Astrocyte (in vitro differentiated cells and primary cell): ENCODE measurements at regions not wholly inside any gene's neighbourhood (a gene's known extent, or its start where the extent isn't known, plus 50 kb on each side); places are given as distances from the start of the nearest gene placed in this dataset.
"Not testable (repeated sequence)": the region's sequence is repeated elsewhere in the genome, so short reads cannot be mapped to it uniquely, and the experiment has no call there.

Experiments
- DNase-seq: peaks from one replicate; pipeline ENCODE4 v3.0.0-alpha.2; 2010; ENCODE audit warnings: low read depth
- FAIRE-seq: peaks from 2 replicates; lab custom pipeline; 2011; peaks lifted over from hg19 to GRCh38; lab: Jason Lieb, UNC
- H2AFZ ChIP-seq: 2 replicates; pipeline ENCODE4 v1.6.0; 2012; ENCODE audit warnings: low read depth, low read length, inconsistent platforms
- H3K27ac ChIP-seq: 2 replicates; pipeline ENCODE4 v1.5.1; 2011; ENCODE audit warnings: low read depth, low read length, inconsistent platforms
- H3K27me3 ChIP-seq: 2 replicates; pipeline ENCODE4 v1.6.0; 2011; ENCODE audit warnings: low read length, inconsistent platforms; ENCODE audit not compliant: insufficient read depth
- H3K36me3 ChIP-seq: 2 replicates; pipeline ENCODE4 v1.5.1; 2011; ENCODE audit warnings: low read length, inconsistent platforms; ENCODE audit not compliant: insufficient read depth
- H3K4me1 ChIP-seq: 2 replicates; pipeline ENCODE4 v1.5.1; 2011; ENCODE audit warnings: low read length, inconsistent platforms; ENCODE audit not compliant: insufficient read depth
- H3K4me2 ChIP-seq: 2 replicates; pipeline ENCODE4 v1.6.0; 2012; ENCODE audit warnings: low read length, inconsistent platforms
- H3K4me3 ChIP-seq: 2 replicates; pipeline ENCODE4 v1.5.1; 2011; ENCODE audit warnings: low read depth, mild to moderate bottlenecking, low read length, inconsistent platforms; ENCODE audit not compliant: insufficient read depth
- H3K79me2 ChIP-seq: 2 replicates; pipeline ENCODE4 v1.6.0; 2012; ENCODE audit warnings: mild to moderate bottlenecking, low read length, inconsistent platforms; ENCODE audit not compliant: insufficient read depth
- H3K9ac ChIP-seq: 2 replicates; pipeline ENCODE4 v1.6.0; 2012; ENCODE audit warnings: mild to moderate bottlenecking, low read length, inconsistent platforms
- H3K9me3 ChIP-seq: 2 replicates; pipeline ENCODE4 v1.5.1; 2012; ENCODE audit warnings: low read depth, mild to moderate bottlenecking, low read length, inconsistent platforms; ENCODE audit not compliant: insufficient read depth
- H4K20me1 ChIP-seq: 2 replicates; pipeline ENCODE4 v1.6.0; 2012; ENCODE audit warnings: low read length, inconsistent platforms; ENCODE audit not compliant: insufficient read depth
- H3K27ac Mint-ChIP-seq: one replicate; pipeline ENCODE4 v1.8.0; 2021; ENCODE audit warnings: mild to moderate bottlenecking, mixed read lengths; ENCODE audit not compliant: unreplicated experiment
- H3K27me3 Mint-ChIP-seq: one replicate; pipeline ENCODE4 v1.8.0; 2021; ENCODE audit warnings: low read depth, mixed read lengths; ENCODE audit not compliant: unreplicated experiment
- H3K36me3 Mint-ChIP-seq: one replicate; pipeline ENCODE4 v1.8.0; 2021; ENCODE audit warnings: low read depth, mixed read lengths; ENCODE audit not compliant: unreplicated experiment
- H3K4me1 Mint-ChIP-seq: one replicate; pipeline ENCODE4 v1.8.0; 2021; ENCODE audit warnings: low read depth, mixed read lengths; ENCODE audit not compliant: unreplicated experiment
- H3K4me3 Mint-ChIP-seq: one replicate; pipeline ENCODE4 v1.8.0; 2021; ENCODE audit warnings: mild to moderate bottlenecking, moderate library complexity, mixed read lengths; ENCODE audit not compliant: unreplicated experiment
- H3K9me3 Mint-ChIP-seq: one replicate; pipeline ENCODE4 v1.8.0; 2021; ENCODE audit warnings: mild to moderate bottlenecking, mixed read lengths; ENCODE audit not compliant: unreplicated experiment
- CTCF ChIP-seq: IDR thresholded peaks from 2 replicates; pipeline ENCODE4 v1.5.1; 2011; ENCODE audit warnings: low read depth, mild to moderate bottlenecking, inconsistent platforms, low read length, moderate library complexity; ENCODE audit not compliant: insufficient read depth
- EZH2 ChIP-seq: IDR thresholded peaks from 2 replicates; pipeline ENCODE4 v1.6.1; 2012; ENCODE audit warnings: mild to moderate bottlenecking, low read length, inconsistent platforms; ENCODE audit not compliant: insufficient read depth

- not testable (repeated sequence) for H3K9ac ChIP-seq, H3K4me3 ChIP-seq, H3K9me3 Mint-ChIP-seq, DNase-seq, H3K27ac ChIP-seq, FAIRE-seq, H3K4me1 Mint-ChIP-seq, H3K27ac Mint-ChIP-seq, H3K4me3 Mint-ChIP-seq, H3K27me3 Mint-ChIP-seq, H4K20me1 ChIP-seq, H3K36me3 ChIP-seq, H3K4me1 ChIP-seq, H3K79me2 ChIP-seq, H3K36me3 Mint-ChIP-seq, H3K4me2 ChIP-seq, H3K9me3 ChIP-seq, H3K27me3 ChIP-seq, H2AFZ ChIP-seq
Measured at GRCh38 chr13:87186647-87187046, 484.5 kb upstream of the SLITRK5 start.

- FAIRE-seq, H3K27me3 Mint-ChIP-seq, DNase-seq, H3K36me3 ChIP-seq, H3K79me2 ChIP-seq, H3K4me1 ChIP-seq, H3K4me3 Mint-ChIP-seq, H3K9ac ChIP-seq, H2AFZ ChIP-seq, H4K20me1 ChIP-seq, H3K27ac ChIP-seq, H3K36me3 Mint-ChIP-seq, H3K9me3 ChIP-seq, H3K4me1 Mint-ChIP-seq, H3K27me3 ChIP-seq, H3K4me3 ChIP-seq, H3K4me2 ChIP-seq, H3K9me3 Mint-ChIP-seq, H3K27ac Mint-ChIP-seq: not testable (repeated sequence)
Measured at GRCh38 chr13:87191485-87191884, 479.7 kb upstream of the SLITRK5 start.

GRCh38 chr13:87198371-87198770 lies 472.8 kb upstream of the SLITRK5 start:
- DNase-seq (no peak), FAIRE-seq (no peak)
- H3K79me2 ChIP-seq: no peaks in the 10 kb centered on the region
- no peak overlapping the region for H3K4me2 ChIP-seq
- Mint-ChIP-seq H3K27me3 (no peaks in the 10 kb centered on the region), H3K36me3 (no peaks in the 10 kb centered on the region), H3K9me3 (no peaks in the 10 kb centered on the region), H3K27ac (no peak overlapping the region), H3K4me1 (no peaks in the 10 kb centered on the region), H3K4me3 (no peak overlapping the region)
- TF ChIP-seq CTCF (no peak), EZH2 (no peak)
- H3K4me3 ChIP-seq: no peak overlapping the region
- no peak overlapping the region for H3K9ac ChIP-seq
- no peaks in the 10 kb centered on the region for H3K4me1 ChIP-seq
- no peaks in the 10 kb centered on the region for H3K9me3 ChIP-seq
- H3K27ac ChIP-seq: no peak overlapping the region
- H3K27me3 ChIP-seq: no peaks in the 10 kb centered on the region
- no peaks in the 10 kb centered on the region for H3K36me3 ChIP-seq
- H4K20me1 ChIP-seq: no peaks in the 10 kb centered on the region
- H2AFZ ChIP-seq: no peak overlapping the region

- no peak overlapping the region for H3K4me2 ChIP-seq
- Mint-ChIP-seq H3K9me3 (no peaks in the 10 kb centered on the region), H3K36me3 (no peaks in the 10 kb centered on the region), H3K4me1 (no peaks in the 10 kb centered on the region), H3K27ac (no peak overlapping the region), H3K27me3 (no peaks in the 10 kb centered on the region), H3K4me3 (no peak overlapping the region)
- H3K9me3 ChIP-seq: no peaks in the 10 kb centered on the region
- no peak overlapping the region for H2AFZ ChIP-seq
- H3K4me1 ChIP-seq: no peaks in the 10 kb centered on the region
- no peak overlapping the region for H3K27ac ChIP-seq
- DNase-seq: no peak
- H3K4me3 ChIP-seq: no peak overlapping the region
- no peaks in the 10 kb centered on the region for H3K27me3 ChIP-seq
- H3K36me3 ChIP-seq: no peaks in the 10 kb centered on the region
- H3K79me2 ChIP-seq: no peaks in the 10 kb centered on the region
- no peak for TF ChIP-seq EZH2
- no peak for TF ChIP-seq CTCF
- no peak for FAIRE-seq
- H3K9ac ChIP-seq: no peak overlapping the region
- H4K20me1 ChIP-seq: no peaks in the 10 kb centered on the region
Measured at GRCh38 chr13:87206708-87207107, 464.5 kb upstream of the SLITRK5 start.
